ENCODE measurements at regions not wholly inside any gene's neighbourhood (a gene's known extent, or its start where the extent isn't known, plus 50 kb on each side); places are given as distances from the start of the nearest gene placed in this dataset.
"Not testable (repeated sequence)": the region's sequence is repeated elsewhere in the genome, so short reads cannot be mapped to it uniquely, and the experiment has no call there.

DNA sequence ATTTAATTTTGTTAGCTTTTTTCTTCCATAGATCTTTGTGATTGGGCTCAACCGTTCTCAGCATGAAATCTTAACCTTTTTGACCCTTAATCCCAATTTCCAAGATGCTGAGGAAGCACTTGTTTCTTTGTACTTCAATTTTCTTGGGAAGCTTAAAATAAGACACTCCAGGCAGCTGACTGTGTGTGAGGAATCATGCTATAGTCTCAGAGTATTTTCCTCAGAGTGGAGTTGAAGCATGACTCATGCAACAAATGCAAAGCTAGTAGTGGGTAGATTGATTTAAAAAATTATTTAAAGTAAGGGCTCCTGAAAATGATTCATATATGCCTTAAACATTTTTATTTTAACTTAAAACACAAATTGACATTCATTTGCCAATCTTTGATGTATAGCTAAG lies 168.7 kb downstream of the BTBD3 start:
- DNase-seq (no peak), ATAC-seq (no peak)
- no peaks in the 10 kb centered on the region for H3K9me3 ChIP-seq
- WGBS, 3 donors: 23 to 38% (median 26%) methylated on average over 1 of the region's 1 CpG
- H3K27me3 ChIP-seq (ENCODE audit: insufficient read depth in 3 of 3, low read length in 2 of 3): no peaks in the 10 kb centered on the region
- TF ChIP-seq, protein P1, sequence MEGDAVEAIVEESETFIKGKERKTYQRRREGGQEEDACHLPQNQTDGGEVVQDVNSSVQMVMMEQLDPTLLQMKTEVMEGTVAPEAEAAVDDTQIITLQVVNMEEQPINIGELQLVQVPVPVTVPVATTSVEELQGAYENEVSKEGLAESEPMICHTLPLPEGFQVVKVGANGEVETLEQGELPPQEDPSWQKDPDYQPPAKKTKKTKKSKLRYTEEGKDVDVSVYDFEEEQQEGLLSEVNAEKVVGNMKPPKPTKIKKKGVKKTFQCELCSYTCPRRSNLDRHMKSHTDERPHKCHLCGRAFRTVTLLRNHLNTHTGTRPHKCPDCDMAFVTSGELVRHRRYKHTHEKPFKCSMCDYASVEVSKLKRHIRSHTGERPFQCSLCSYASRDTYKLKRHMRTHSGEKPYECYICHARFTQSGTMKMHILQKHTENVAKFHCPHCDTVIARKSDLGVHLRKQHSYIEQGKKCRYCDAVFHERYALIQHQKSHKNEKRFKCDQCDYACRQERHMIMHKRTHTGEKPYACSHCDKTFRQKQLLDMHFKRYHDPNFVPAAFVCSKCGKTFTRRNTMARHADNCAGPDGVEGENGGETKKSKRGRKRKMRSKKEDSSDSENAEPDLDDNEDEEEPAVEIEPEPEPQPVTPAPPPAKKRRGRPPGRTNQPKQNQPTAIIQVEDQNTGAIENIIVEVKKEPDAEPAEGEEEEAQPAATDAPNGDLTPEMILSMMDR (IDR thresholded peaks at IDR 0.05): no peak
- intact Hi-C loops (cut with DNase I): no loop called here
- H3K4me1 ChIP-seq: no peaks in the 10 kb centered on the region
- no peaks in the 10 kb centered on the region for H3K36me3 ChIP-seq (ENCODE audit: insufficient read depth in 1 of 2, low read depth in 1 of 2)
- no peak overlapping the region for H3K27ac ChIP-seq
- H3K4me3 ChIP-seq: no peak overlapping the region

DNA sequence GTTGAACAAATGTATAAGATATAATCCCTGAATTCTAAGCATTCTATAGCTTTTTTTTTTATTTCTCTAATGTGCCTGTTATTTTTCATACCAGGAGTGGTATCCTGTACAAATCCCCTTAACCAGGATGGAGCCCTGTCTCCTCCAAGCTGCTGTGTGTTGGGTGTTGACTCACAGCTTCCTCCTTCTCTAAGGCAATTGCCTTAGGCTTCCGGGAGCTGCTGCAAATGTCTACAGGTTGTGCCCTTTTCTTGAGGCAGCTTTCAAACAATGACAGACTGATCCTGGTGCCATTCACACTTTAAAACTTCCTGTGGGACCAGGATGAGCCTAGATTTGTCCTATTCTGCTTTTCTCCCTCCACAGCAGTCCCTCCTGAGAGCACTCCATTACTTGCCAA lies 173.2 kb downstream of the BTBD3 start:
- WGBS, 3 donors: 71 to 80% (median 73%) methylated on average over 1 of the region's 1 CpG
- no peak overlapping the region for H3K4me3 ChIP-seq

DNA sequence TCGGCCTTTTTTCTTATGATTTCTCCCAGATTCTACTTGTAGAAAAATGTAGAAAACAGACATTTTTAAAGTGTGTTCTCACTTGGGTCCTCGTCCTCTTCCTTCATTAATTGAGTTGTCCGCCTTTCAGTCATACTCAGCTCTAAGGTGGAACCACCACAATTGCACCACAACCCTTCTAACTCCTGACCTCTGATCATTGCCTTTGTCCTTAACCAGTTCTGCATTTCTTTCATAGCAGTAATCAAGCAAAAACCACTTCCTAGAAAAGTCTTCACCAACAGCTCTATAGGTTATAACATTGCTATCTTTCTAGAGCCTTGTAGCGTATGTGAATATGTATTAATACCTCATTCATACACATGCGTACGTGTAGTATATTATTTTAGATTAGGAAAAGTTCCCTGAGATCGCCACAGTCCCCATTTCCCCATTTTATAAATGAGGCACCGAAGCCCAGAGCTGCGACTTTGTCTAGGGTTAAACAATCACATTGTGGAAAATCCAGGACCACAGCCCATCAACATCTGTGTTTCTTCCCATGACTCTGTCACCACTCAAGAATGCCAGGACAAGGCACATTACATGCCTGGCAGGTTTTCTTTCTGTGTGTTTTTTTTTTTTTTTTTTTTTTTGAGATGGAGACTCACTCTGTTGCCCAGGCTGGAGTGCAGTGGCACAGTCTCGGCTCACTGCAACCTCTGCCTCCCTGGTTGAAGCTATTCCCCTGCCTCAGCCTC lies 175.5 kb downstream of the BTBD3 start:
- H3K27me3 ChIP-seq (ENCODE audit: insufficient read depth in 3 of 3, low read length in 2 of 3): no peaks in the 10 kb centered on the region
- no peaks in the 10 kb centered on the region for H3K4me1 ChIP-seq
- intact Hi-C loops (cut with DNase I): no loop called here
- H3K4me3 ChIP-seq: no peak overlapping the region
- DNase-seq: no peak
- TF ChIP-seq, protein P1 (IDR thresholded peaks at IDR 0.05): no peak
- WGBS, 3 donors: 76 to 84% (median 82%) methylated on average over 10 of the region's 10 CpGs
- H3K36me3 ChIP-seq (ENCODE audit: insufficient read depth in 1 of 2, low read depth in 1 of 2): no peaks in the 10 kb centered on the region
- no peak overlapping the region for H3K27ac ChIP-seq
- no peak for ATAC-seq
- H3K9me3 ChIP-seq: no peaks in the 10 kb centered on the region

More for the DNA sequence above, 173.2 kb downstream of the BTBD3 start:
- DNase-seq (no peak), ATAC-seq (no peak)
- H3K27me3 ChIP-seq (ENCODE audit: insufficient read depth in 3 of 3, low read length in 2 of 3): no peaks in the 10 kb centered on the region
- no peaks in the 10 kb centered on the region for H3K9me3 ChIP-seq
- intact Hi-C loops (cut with DNase I): no loop called here
- H3K36me3 ChIP-seq (ENCODE audit: insufficient read depth in 1 of 2, low read depth in 1 of 2): no peaks in the 10 kb centered on the region
- H3K27ac ChIP-seq: no peak overlapping the region
- TF ChIP-seq, protein P1 (IDR thresholded peaks at IDR 0.05): no peak
- no peaks in the 10 kb centered on the region for H3K4me1 ChIP-seq

DNA sequence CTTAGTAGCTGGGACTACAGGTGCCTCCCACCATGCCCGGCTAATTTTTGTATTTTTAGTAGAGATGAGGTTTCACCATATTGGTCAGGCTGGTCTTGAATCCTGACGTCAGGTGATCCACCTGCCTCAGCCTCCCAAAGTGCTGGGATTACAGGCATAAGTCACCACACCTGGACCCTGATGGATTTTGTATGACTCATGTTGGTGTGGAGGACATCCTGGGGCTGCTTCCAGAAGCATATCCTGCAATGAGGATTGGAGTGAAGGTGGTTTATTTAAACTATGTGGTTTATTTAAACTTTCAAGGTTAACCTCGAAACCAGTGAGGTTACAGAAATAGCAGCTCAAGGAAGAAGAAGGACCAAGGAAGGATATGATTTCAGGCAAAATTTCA lies 176.1 kb downstream of the BTBD3 start:
- H3K27me3 ChIP-seq (ENCODE audit: insufficient read depth in 3 of 3, low read length in 2 of 3); intact Hi-C loops (cut with DNase I); ATAC-seq; H3K9me3 ChIP-seq; H3K4me3 ChIP-seq; H3K36me3 ChIP-seq (ENCODE audit: insufficient read depth in 1 of 2, low read depth in 1 of 2); H3K27ac ChIP-seq; H3K4me1 ChIP-seq; DNase-seq: not testable (repeated sequence)
- WGBS, 3 donors: 77 to 86% (median 77%) methylated on average over 3 of the region's 3 CpGs

DNA sequence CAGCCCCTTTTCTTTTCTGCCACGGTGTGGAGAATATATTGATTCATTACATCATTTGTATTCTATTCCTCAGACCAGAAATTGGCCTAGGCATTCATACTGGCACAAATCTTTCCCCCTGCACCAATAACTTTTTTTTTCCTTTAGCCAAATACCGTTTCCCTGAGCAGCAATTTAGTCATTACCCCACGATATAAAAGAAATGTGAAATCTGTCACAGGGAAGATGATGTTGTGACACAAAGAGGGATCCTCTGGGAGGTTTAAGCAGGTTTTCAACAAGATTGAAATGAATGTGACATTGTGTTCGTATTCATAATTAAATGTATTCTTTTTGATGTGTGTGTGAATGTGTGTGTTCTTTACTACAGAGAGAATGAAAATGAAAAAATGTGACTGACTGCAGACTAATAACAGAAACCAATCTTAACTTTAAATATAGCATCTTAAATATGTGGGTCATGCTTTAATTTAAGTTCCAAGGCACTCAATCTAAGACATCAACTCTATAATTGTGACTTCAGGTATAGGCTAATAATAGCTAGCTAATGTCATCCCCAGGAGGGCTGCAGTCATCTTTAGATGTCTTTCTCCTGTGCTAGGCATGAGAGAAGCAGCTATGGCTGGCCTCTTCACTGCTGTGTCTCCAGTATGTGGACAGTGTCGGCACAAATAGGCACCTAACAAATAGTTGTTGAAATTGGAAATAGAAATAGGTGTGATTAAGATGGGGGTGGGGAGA lies 177.7 kb downstream of the BTBD3 start:
- H3K36me3 ChIP-seq (ENCODE audit: insufficient read depth in 1 of 2, low read depth in 1 of 2): no peaks in the 10 kb centered on the region
- no peaks in the 10 kb centered on the region for H3K9me3 ChIP-seq
- H3K4me1 ChIP-seq: no peaks in the 10 kb centered on the region
- no peak overlapping the region for H3K4me3 ChIP-seq
- no peaks in the 10 kb centered on the region for H3K27me3 ChIP-seq (ENCODE audit: insufficient read depth in 3 of 3, low read length in 2 of 3)
- ATAC-seq (no peak), DNase-seq (no peak)
- TF ChIP-seq, protein P1 (IDR thresholded peaks at IDR 0.05): no peak
- H3K27ac ChIP-seq: no peak overlapping the region
- 61 to 62% (median 62%) methylated on average over 5 of the region's 5 CpGs for WGBS, 3 donors
- intact Hi-C loops (cut with DNase I): no loop called here
